ENCODE measurements at regions not wholly inside any gene's neighbourhood (a gene's known extent, or its start where the extent isn't known, plus 50 kb on each side); places are given as distances from the start of the nearest gene placed in this dataset.
"Not testable (repeated sequence)": the region's sequence is repeated elsewhere in the genome, so short reads cannot be mapped to it uniquely, and the experiment has no call there.

- peak; percentile 94 for DNase-seq (ENCODE audit: low spot score)
Observed at GRCh38 chr4:128454281-128454871, 166.8 kb upstream of the PGRMC2 start.

GRCh38 chr4:128452415-128452814 is 164.8 kb upstream of the PGRMC2 start:
- DNase-seq (ENCODE audit: low spot score), result no peak

GRCh38 chr4:128451270-128451905 is 163.8 kb upstream of the PGRMC2 start:
- no peak for DNase-seq (ENCODE audit: low spot score)

GRCh38 chr4:128450326-128451120 is 162.9 kb upstream of the PGRMC2 start:
- DNase-seq (ENCODE audit: low spot score), result no peak

- DNase-seq (ENCODE audit: low spot score), result no peak
Observed at GRCh38 chr4:128449251-128449650, 161.6 kb upstream of the PGRMC2 start.

- no peak for DNase-seq (ENCODE audit: low spot score)
Observed at GRCh38 chr4:128444544-128445302, 157.1 kb upstream of the PGRMC2 start.

GRCh38 chr4:128440923-128441322 is 153.3 kb upstream of the PGRMC2 start:
- DNase-seq (ENCODE audit: low spot score), result no peak

GRCh38 chr4:128437023-128437422 is 149.4 kb upstream of the PGRMC2 start:
- not testable (repeated sequence) for DNase-seq (ENCODE audit: low spot score)

- DNase-seq (ENCODE audit: low spot score), result not testable (repeated sequence)
Observed at GRCh38 chr4:128429023-128429613, 141.5 kb upstream of the PGRMC2 start.

GRCh38 chr4:128428397-128428796 is 140.8 kb upstream of the PGRMC2 start:
- DNase-seq (ENCODE audit: low spot score), result no peak

- DNase-seq (ENCODE audit: low spot score), result peak; percentile 76
Observed at GRCh38 chr4:128427832-128428366, 140.3 kb upstream of the PGRMC2 start.

- peak; percentile 16 for DNase-seq (ENCODE audit: low spot score)
Observed at GRCh38 chr4:128424527-128425497, 137.2 kb upstream of the PGRMC2 start.

GRCh38 chr4:128422296-128422695 is 134.7 kb upstream of the PGRMC2 start:
- DNase-seq (ENCODE audit: low spot score), result not testable (repeated sequence)

- no peak for DNase-seq (ENCODE audit: low spot score)
Observed at GRCh38 chr4:128416921-128417320, 129.3 kb upstream of the PGRMC2 start.

- DNase-seq (ENCODE audit: low spot score), result no peak
Observed at GRCh38 chr4:128410037-128410436, 122.4 kb upstream of the PGRMC2 start.

GRCh38 chr4:128403586-128403985 is 116.0 kb upstream of the PGRMC2 start:
- DNase-seq (ENCODE audit: low spot score), result no peak

GRCh38 chr4:128394778-128395177 is 107.2 kb upstream of the PGRMC2 start:
- DNase-seq (ENCODE audit: low spot score), result peak; percentile 79

- no peak for DNase-seq (ENCODE audit: low spot score)
Observed at GRCh38 chr4:128393101-128393704, 105.6 kb upstream of the PGRMC2 start.

GRCh38 chr4:128390475-128390996 is 102.9 kb upstream of the PGRMC2 start:
- no peak for DNase-seq (ENCODE audit: low spot score)

- no peak for DNase-seq (ENCODE audit: low spot score)
Observed at GRCh38 chr4:128388796-128389195, 101.2 kb upstream of the PGRMC2 start.

All from AG20443 (cell line).